ENCODE measurements at regions not wholly inside any gene's neighbourhood (a gene's known extent, or its start where the extent isn't known, plus 50 kb on each side); places are given as distances from the start of the nearest gene placed in this dataset.

DNA sequence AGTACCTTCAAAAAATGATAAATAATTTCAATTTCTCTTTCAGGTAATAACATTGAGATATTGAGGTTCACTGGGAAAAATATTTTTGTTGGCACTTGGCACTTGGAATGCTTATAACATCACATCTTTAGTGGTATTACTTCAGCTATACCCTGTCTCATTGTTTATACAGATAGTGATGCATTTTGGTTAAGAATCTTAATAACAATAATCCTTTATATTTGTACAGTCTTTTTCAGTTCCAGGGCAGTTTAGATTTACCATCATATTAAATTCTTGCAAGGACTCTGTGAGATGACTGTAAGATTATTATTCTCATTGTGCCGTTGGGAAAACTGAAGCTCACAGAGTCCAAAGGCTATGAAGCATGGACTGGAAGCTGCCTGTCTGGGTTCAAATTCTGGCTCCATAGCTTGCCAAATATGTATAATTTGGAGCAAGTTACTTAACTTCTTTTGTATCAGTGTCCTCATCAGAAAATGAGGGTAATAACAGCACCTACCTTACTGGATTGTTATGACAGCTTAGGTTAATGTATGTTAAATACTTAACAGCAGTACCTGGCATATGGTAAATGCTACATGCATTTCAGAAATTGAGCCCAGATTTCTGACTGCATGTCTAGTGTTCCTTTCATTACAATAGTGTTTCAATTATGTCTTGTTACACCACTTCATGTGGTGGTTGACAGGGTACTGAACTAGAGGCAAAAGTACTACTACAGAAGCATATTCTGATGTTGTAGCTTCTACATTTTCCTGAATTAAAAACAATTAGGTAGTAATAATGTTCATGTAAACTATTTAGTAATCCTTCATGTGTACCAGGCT, 272.2 kb downstream of the PLK2 start (continued):
- TF ChIP-seq, protein P1, sequence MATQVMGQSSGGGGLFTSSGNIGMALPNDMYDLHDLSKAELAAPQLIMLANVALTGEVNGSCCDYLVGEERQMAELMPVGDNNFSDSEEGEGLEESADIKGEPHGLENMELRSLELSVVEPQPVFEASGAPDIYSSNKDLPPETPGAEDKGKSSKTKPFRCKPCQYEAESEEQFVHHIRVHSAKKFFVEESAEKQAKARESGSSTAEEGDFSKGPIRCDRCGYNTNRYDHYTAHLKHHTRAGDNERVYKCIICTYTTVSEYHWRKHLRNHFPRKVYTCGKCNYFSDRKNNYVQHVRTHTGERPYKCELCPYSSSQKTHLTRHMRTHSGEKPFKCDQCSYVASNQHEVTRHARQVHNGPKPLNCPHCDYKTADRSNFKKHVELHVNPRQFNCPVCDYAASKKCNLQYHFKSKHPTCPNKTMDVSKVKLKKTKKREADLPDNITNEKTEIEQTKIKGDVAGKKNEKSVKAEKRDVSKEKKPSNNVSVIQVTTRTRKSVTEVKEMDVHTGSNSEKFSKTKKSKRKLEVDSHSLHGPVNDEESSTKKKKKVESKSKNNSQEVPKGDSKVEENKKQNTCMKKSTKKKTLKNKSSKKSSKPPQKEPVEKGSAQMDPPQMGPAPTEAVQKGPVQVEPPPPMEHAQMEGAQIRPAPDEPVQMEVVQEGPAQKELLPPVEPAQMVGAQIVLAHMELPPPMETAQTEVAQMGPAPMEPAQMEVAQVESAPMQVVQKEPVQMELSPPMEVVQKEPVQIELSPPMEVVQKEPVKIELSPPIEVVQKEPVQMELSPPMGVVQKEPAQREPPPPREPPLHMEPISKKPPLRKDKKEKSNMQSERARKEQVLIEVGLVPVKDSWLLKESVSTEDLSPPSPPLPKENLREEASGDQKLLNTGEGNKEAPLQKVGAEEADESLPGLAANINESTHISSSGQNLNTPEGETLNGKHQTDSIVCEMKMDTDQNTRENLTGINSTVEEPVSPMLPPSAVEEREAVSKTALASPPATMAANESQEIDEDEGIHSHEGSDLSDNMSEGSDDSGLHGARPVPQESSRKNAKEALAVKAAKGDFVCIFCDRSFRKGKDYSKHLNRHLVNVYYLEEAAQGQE (IDR thresholded peaks at IDR 0.05) = no peak
- TF ChIP-seq YY1 (IDR thresholded peaks at IDR 0.05) = no peak
- TF ChIP-seq, protein P2, sequence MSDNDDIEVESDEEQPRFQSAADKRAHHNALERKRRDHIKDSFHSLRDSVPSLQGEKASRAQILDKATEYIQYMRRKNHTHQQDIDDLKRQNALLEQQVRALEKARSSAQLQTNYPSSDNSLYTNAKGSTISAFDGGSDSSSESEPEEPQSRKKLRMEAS (IDR thresholded peaks at IDR 0.05) = no peak
- TF ChIP-seq FOXA2 (IDR thresholded peaks at IDR 0.05) = no peak
- no peak for TF ChIP-seq GABPA (IDR thresholded peaks at IDR 0.05 in 1 of 2, conservative IDR thresholded peaks at IDR 0.05 in 1 of 2)

DNA sequence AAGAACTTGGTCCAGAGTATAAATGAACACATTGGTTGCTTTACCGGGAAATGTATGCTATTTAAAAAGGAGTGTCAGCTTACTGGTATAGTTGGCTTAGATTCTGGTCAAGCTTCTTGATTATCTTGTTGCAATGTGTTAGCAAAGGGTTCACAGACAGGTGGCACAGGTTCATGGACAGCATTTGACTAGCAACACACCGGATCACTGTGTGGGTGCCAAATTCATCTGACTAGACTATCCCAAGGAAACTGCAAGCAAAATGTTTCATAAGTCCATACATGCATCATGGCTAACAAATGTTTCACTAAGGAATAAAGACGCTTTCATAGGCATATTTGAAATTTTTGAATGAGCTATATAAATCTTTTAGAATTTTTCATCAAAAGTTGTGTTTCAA, 274.1 kb downstream of the PLK2 start:
- Histone ChIP-seq H3K36me3 (ENCODE audit: control insufficient read depth in 4 of 4, insufficient read depth in 3 of 4, low read depth in 1 of 4, low read length in 3 of 4) (no peaks in the 10 kb centered on the region), H3K9ac (ENCODE audit: low read depth in 1 of 2, low read length in 2 of 2) (no peak overlapping the region), H3K4me3 (ENCODE audit: low read depth in 1 of 3, low read length in 3 of 3) (no peak overlapping the region), H3K27ac (ENCODE audit: low read depth in 1 of 2, low read length in 2 of 2) (no peak overlapping the region), H3K9me3 (ENCODE audit: control insufficient read depth in 4 of 4, low read length in 3 of 4) (no peaks in the 10 kb centered on the region), H3K27me3 (ENCODE audit: control insufficient read depth in 4 of 4, insufficient read depth in 4 of 4, low read length in 3 of 4) (no peaks in the 10 kb centered on the region), H3K4me1 (ENCODE audit: control insufficient read depth in 4 of 4, insufficient read depth in 4 of 4, low read length in 3 of 4) (peaks cover 0 to 11% (median 5%) of the 10 kb centered on the region in 4 donors)
- DNase-seq (ENCODE audit: low spot score) = no peak
- WGBS = 63% methylated on average over 3 of the region's 3 CpGs
- TF ChIP-seq HNF4A (conservative IDR thresholded peaks at IDR 0.05) (no peak), EGR1 (IDR thresholded peaks at IDR 0.05; ENCODE audit: low read depth in 2 of 2) (no peak), NR2F2 (IDR thresholded peaks at IDR 0.05) (no peak), RXRA (IDR thresholded peaks at IDR 0.05) (no peak), FOXA2 (IDR thresholded peaks at IDR 0.05) (no peak), GABPA (IDR thresholded peaks at IDR 0.05 in 1 of 2, conservative IDR thresholded peaks at IDR 0.05 in 1 of 2) (no peak), SP1 (IDR thresholded peaks at IDR 0.05) (no peak), YY1 (IDR thresholded peaks at IDR 0.05) (no peak)
- TF ChIP-seq, protein P1 (IDR thresholded peaks at IDR 0.05) = no peak
- TF ChIP-seq, protein P3, sequence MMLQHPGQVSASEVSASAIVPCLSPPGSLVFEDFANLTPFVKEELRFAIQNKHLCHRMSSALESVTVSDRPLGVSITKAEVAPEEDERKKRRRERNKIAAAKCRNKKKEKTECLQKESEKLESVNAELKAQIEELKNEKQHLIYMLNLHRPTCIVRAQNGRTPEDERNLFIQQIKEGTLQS (IDR thresholded peaks at IDR 0.05) = no peak
- TF ChIP-seq, protein P4, sequence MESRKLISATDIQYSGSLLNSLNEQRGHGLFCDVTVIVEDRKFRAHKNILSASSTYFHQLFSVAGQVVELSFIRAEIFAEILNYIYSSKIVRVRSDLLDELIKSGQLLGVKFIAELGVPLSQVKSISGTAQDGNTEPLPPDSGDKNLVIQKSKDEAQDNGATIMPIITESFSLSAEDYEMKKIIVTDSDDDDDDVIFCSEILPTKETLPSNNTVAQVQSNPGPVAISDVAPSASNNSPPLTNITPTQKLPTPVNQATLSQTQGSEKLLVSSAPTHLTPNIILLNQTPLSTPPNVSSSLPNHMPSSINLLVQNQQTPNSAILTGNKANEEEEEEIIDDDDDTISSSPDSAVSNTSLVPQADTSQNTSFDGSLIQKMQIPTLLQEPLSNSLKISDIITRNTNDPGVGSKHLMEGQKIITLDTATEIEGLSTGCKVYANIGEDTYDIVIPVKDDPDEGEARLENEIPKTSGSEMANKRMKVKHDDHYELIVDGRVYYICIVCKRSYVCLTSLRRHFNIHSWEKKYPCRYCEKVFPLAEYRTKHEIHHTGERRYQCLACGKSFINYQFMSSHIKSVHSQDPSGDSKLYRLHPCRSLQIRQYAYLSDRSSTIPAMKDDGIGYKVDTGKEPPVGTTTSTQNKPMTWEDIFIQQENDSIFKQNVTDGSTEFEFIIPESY (IDR thresholded peaks at IDR 0.05) = no peak
- TF ChIP-seq, protein P5, sequence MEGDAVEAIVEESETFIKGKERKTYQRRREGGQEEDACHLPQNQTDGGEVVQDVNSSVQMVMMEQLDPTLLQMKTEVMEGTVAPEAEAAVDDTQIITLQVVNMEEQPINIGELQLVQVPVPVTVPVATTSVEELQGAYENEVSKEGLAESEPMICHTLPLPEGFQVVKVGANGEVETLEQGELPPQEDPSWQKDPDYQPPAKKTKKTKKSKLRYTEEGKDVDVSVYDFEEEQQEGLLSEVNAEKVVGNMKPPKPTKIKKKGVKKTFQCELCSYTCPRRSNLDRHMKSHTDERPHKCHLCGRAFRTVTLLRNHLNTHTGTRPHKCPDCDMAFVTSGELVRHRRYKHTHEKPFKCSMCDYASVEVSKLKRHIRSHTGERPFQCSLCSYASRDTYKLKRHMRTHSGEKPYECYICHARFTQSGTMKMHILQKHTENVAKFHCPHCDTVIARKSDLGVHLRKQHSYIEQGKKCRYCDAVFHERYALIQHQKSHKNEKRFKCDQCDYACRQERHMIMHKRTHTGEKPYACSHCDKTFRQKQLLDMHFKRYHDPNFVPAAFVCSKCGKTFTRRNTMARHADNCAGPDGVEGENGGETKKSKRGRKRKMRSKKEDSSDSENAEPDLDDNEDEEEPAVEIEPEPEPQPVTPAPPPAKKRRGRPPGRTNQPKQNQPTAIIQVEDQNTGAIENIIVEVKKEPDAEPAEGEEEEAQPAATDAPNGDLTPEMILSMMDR (IDR thresholded peaks at IDR 0.05; ENCODE audit: low read depth, low read length, missing input control) = no peak

All from liver (tissue), 8 donors.